H9 (cell line): ENCODE measurements at regions not wholly inside any gene's neighbourhood (a gene's known extent, or its start where the extent isn't known, plus 50 kb on each side); places are given as distances from the start of the nearest gene placed in this dataset.
A peak's percentile ranks its signal among the peaks of the same experiment; 100 is the strongest.

Experiments
- DNase-seq: peaks from one replicate; pipeline ENCODE4 v3.0.0-alpha.2; 2017
- H2AFZ ChIP-seq: one replicate; pipeline ENCODE4 v1.6.1; 2013; ENCODE audit warnings: mild to moderate bottlenecking, low read length, control low read depth, moderate library complexity
- H2AK5ac ChIP-seq: 2 replicates; pipeline ENCODE4 v1.6.1; 2013; ENCODE audit warnings: low read length, control low read depth, mixed read lengths; ENCODE audit not compliant: insufficient read length
- H2BK120ac ChIP-seq: one replicate; pipeline ENCODE4 v1.6.1; 2013; ENCODE audit warnings: low read depth, mild to moderate bottlenecking, low read length, control low read depth, inconsistent platforms; ENCODE audit not compliant: poor library complexity, severe bottlenecking
- H2BK12ac ChIP-seq: 2 replicates; pipeline ENCODE4 v1.6.1; 2013; ENCODE audit warnings: low read length, control low read depth, mixed read lengths, low read depth; ENCODE audit not compliant: insufficient read length
- H2BK15ac ChIP-seq: 2 replicates; pipeline ENCODE4 v1.6.1; 2013; ENCODE audit warnings: low read depth, low read length, control low read depth
- H2BK20ac ChIP-seq: one replicate; pipeline ENCODE4 v1.6.1; 2013; ENCODE audit warnings: low read depth, mild to moderate bottlenecking, low read length, control low read depth, inconsistent platforms; ENCODE audit not compliant: poor library complexity, severe bottlenecking
- H2BK5ac ChIP-seq: 2 replicates; pipeline ENCODE4 v1.6.1; 2013; ENCODE audit warnings: low read length, control low read depth, mixed read lengths; ENCODE audit not compliant: insufficient read length
- H3K14ac ChIP-seq: 2 replicates; pipeline ENCODE4 v1.6.1; 2013; ENCODE audit warnings: low read length, control low read depth; ENCODE audit not compliant: insufficient read depth
- H3K18ac ChIP-seq: 2 replicates; pipeline ENCODE4 v1.6.1; 2013; ENCODE audit warnings: low read depth, mild to moderate bottlenecking, mixed read lengths, low read length, control low read depth; ENCODE audit not compliant: insufficient read length
- H3K23ac ChIP-seq: 2 replicates; pipeline ENCODE4 v1.6.1; 2013; ENCODE audit warnings: low read length, control low read depth, mixed read lengths, low read depth; ENCODE audit not compliant: insufficient read length
- H3K23me2 ChIP-seq: 2 replicates; pipeline ENCODE4 v1.6.1; 2013; ENCODE audit warnings: low read depth, mild to moderate bottlenecking, mixed read lengths, low read length, control low read depth; ENCODE audit not compliant: insufficient read length, poor library complexity, severe bottlenecking
- H3K27ac ChIP-seq: 2 replicates; pipeline ENCODE4 v1.5.1; 2013; ENCODE audit warnings: low read length, control low read depth, mixed read lengths, low read depth; ENCODE audit not compliant: insufficient read length
- H3K27me3 ChIP-seq: 2 replicates; pipeline ENCODE4 v1.6.1; 2013; ENCODE audit warnings: low read length, control low read depth, inconsistent platforms; ENCODE audit not compliant: insufficient read depth
- H3K4ac ChIP-seq: 2 replicates; pipeline ENCODE4 v1.6.1; 2013; ENCODE audit warnings: low read depth, mild to moderate bottlenecking, control low read depth, inconsistent platforms, low read length, moderate library complexity
- H3K4me1 ChIP-seq: 2 replicates; pipeline ENCODE4 v1.6.1; 2013; ENCODE audit warnings: low read length, control low read depth, inconsistent platforms; ENCODE audit not compliant: insufficient read depth
- H3K4me2 ChIP-seq: 2 replicates; pipeline ENCODE4 v1.6.1; 2013; ENCODE audit warnings: low read length, control low read depth, mixed read lengths; ENCODE audit not compliant: insufficient read length, insufficient read depth
- H3K56ac ChIP-seq: 2 replicates; pipeline ENCODE4 v1.6.1; 2013; ENCODE audit warnings: low read depth, mild to moderate bottlenecking, mixed read lengths, low read length, control low read depth; ENCODE audit not compliant: insufficient read length
- H3K79me1 ChIP-seq: 2 replicates; pipeline ENCODE4 v1.6.1; 2013; ENCODE audit warnings: low read depth, mild to moderate bottlenecking, moderate library complexity, low read length, control low read depth, inconsistent platforms; ENCODE audit not compliant: insufficient read depth, poor library complexity, severe bottlenecking
- H3K79me2 ChIP-seq: 2 replicates; pipeline ENCODE4 v1.6.1; 2013; ENCODE audit warnings: low read length, control low read depth, inconsistent platforms; ENCODE audit not compliant: insufficient read depth
- H3K9ac ChIP-seq: 2 replicates; pipeline ENCODE4 v1.6.1; 2013; ENCODE audit warnings: low read length, control low read depth, mixed read lengths; ENCODE audit not compliant: insufficient read length; ENCODE audit errors: extremely low read depth
- H3K9me3 ChIP-seq: one replicate; pipeline ENCODE4 v1.6.1; 2013; ENCODE audit warnings: low read depth, low read length, inconsistent platforms; ENCODE audit not compliant: control insufficient read depth
- H3T11ph ChIP-seq: one replicate; pipeline ENCODE4 v1.6.1; 2013; ENCODE audit warnings: mild to moderate bottlenecking, low read length, control low read depth, inconsistent platforms
- H4K20me1 ChIP-seq: one replicate; pipeline ENCODE4 v1.6.1; 2013; ENCODE audit not compliant: control insufficient read depth, insufficient read length, insufficient read depth
- H4K5ac ChIP-seq: 2 replicates; pipeline ENCODE4 v1.6.1; 2013; ENCODE audit warnings: low read depth, mild to moderate bottlenecking, mixed read lengths, low read length, control low read depth; ENCODE audit not compliant: insufficient read length
- H4K8ac ChIP-seq: replicated peaks from 2 replicates; pipeline ENCODE4 v1.6.1; 2013; ENCODE audit warnings: low read length, control low read depth, mixed read lengths, low read depth; ENCODE audit not compliant: insufficient read length
- H4K91ac ChIP-seq: 2 replicates; pipeline ENCODE4 v1.6.1; 2013; ENCODE audit warnings: low read depth, mild to moderate bottlenecking, moderate library complexity, mixed read lengths, low read length, control low read depth; ENCODE audit not compliant: insufficient read length
- H3K27ac Mint-ChIP-seq, 3 experiments: 2 replicates in 2 of 3; 3 replicates in 1 of 3; pipeline ENCODE4 v1.8.0; 2020 to 2021; ENCODE audit warnings: mixed read lengths in 3 of 3, mild to moderate bottlenecking in 1 of 3, moderate library complexity in 1 of 3
- H3K27me3 Mint-ChIP-seq: 2 replicates; pipeline ENCODE4 v1.8.0; 2021; ENCODE audit warnings: low read depth, mild to moderate bottlenecking, moderate library complexity, mixed read lengths
- H3K36me3 Mint-ChIP-seq, 3 experiments: 2 replicates in 2 of 3; 3 replicates in 1 of 3; pipeline ENCODE4 v1.8.0; 2020 to 2021; ENCODE audit warnings: low read depth in 3 of 3, mixed read lengths in 3 of 3; ENCODE audit not compliant: insufficient read depth in 1 of 3
- H3K4me1 Mint-ChIP-seq, 2 experiments: 2 replicates each; pipeline ENCODE4 v1.8.0; 2020; ENCODE audit warnings: mixed read lengths in 2 of 2
- H3K4me3 Mint-ChIP-seq, 2 experiments: 2 replicates in 1 of 2; 3 replicates in 1 of 2; pipeline ENCODE4 v1.8.0; 2020 to 2021; ENCODE audit warnings: mild to moderate bottlenecking in 2 of 2, mixed read lengths in 2 of 2, moderate library complexity in 1 of 2
- H3K9me3 Mint-ChIP-seq, 2 experiments: 2 replicates in 1 of 2; 3 replicates in 1 of 2; pipeline ENCODE4 v1.8.0; 2020; ENCODE audit warnings: mild to moderate bottlenecking in 2 of 2, mixed read lengths in 2 of 2, moderate library complexity in 1 of 2
- WGBS: extraction: QIAGEN DNeasy Blood & Tissue Kit; methylation state at CpG from one replicate; pipeline ENCODE4 v1.1.7; 2013; ENCODE audit warnings: missing lambda C conversion rate, low lambda C conversion rate, mixed read lengths; ENCODE audit not compliant: insufficient read length; ENCODE audit errors: extremely low coverage; 5-methylcytosine and 5-hydroxymethylcytosine counted together
- TF ChIP-seq, protein P1 (sequence below): fragments of 200-600 bp; sonication (generic); conservative IDR thresholded peaks from 3 replicates; pipeline ENCODE4 v1.8.0; 2021; ENCODE audit warnings: antibody characterized with exemption, mild to moderate bottlenecking

DNA sequence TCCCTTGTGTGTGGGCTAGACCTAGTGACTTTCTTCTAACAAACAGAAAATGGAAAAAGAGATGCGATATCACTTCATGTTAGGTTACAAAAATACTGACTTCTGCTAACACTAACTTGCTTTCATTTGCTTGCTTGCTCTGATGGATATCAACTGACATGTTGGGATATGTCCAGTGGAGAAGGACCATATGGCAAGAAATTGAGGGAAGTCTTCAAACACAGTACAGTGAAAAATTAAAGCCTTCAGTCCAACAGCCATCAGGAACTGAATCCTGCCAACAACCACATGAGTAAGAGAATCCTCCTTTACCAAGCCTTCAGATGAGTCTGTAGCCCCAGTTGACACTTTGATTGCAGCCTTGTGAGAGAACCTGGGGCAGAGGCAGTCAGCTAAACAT, 143.9 kb downstream of the MAIP1 start:
- WGBS, result no CpG with 5 or more reads among the region's 1 CpG
- no peaks in the 10 kb centered on the region for H3K79me2 ChIP-seq
- DNase-seq, result no peak
- TF ChIP-seq, protein P1, sequence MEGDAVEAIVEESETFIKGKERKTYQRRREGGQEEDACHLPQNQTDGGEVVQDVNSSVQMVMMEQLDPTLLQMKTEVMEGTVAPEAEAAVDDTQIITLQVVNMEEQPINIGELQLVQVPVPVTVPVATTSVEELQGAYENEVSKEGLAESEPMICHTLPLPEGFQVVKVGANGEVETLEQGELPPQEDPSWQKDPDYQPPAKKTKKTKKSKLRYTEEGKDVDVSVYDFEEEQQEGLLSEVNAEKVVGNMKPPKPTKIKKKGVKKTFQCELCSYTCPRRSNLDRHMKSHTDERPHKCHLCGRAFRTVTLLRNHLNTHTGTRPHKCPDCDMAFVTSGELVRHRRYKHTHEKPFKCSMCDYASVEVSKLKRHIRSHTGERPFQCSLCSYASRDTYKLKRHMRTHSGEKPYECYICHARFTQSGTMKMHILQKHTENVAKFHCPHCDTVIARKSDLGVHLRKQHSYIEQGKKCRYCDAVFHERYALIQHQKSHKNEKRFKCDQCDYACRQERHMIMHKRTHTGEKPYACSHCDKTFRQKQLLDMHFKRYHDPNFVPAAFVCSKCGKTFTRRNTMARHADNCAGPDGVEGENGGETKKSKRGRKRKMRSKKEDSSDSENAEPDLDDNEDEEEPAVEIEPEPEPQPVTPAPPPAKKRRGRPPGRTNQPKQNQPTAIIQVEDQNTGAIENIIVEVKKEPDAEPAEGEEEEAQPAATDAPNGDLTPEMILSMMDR, result no peak
- no peak overlapping the region for H4K8ac ChIP-seq
- no peak overlapping the region for H3K4me3 Mint-ChIP-seq
- H4K20me1 ChIP-seq, result no peaks in the 10 kb centered on the region
- H3K56ac ChIP-seq, result no peak overlapping the region
- no peaks in the 10 kb centered on the region for H3K27me3 Mint-ChIP-seq
- no peaks in the 10 kb centered on the region for H3K9me3 Mint-ChIP-seq
- no peak overlapping the region for H4K5ac ChIP-seq
- no peak overlapping the region for H2BK5ac ChIP-seq
- H3T11ph ChIP-seq, result no peak overlapping the region
- no peak overlapping the region for H2AK5ac ChIP-seq
- H3K9me3 ChIP-seq, result no peaks in the 10 kb centered on the region
- no peaks in the 10 kb centered on the region for H3K4me1 ChIP-seq
- no peak overlapping the region for H2BK12ac ChIP-seq
- no peak overlapping the region for H2BK15ac ChIP-seq
- no peak overlapping the region for H3K18ac ChIP-seq
- H3K4ac ChIP-seq, result no peak overlapping the region
- H3K27ac ChIP-seq, result no peak overlapping the region
- no peak overlapping the region for H4K91ac ChIP-seq
- H3K14ac ChIP-seq, result no peak overlapping the region
- peak overlapping the region in 1 of 3 experiments; percentile 6; a peak in 1 of 7 replicates for H3K27ac Mint-ChIP-seq
- no peak overlapping the region for H3K9ac ChIP-seq
- H2BK120ac ChIP-seq, result no peak overlapping the region
- no peaks in the 10 kb centered on the region for H3K79me1 ChIP-seq
- no peaks in the 10 kb centered on the region for H3K23me2 ChIP-seq
- peaks cover 7 to 10% of the 10 kb centered on the region in 2 experiments for H3K4me1 Mint-ChIP-seq
- H3K27me3 ChIP-seq, result no peaks in the 10 kb centered on the region
- no peak overlapping the region for H3K4me2 ChIP-seq
- no peaks in the 10 kb centered on the region for H3K36me3 Mint-ChIP-seq
- no peak overlapping the region for H2AFZ ChIP-seq
- H2BK20ac ChIP-seq, result no peak overlapping the region
- no peak overlapping the region for H3K23ac ChIP-seq
